ENCODE measurements at regions not wholly inside any gene's neighbourhood (a gene's known extent, or its start where the extent isn't known, plus 50 kb on each side); places are given as distances from the start of the nearest gene placed in this dataset.

DNA sequence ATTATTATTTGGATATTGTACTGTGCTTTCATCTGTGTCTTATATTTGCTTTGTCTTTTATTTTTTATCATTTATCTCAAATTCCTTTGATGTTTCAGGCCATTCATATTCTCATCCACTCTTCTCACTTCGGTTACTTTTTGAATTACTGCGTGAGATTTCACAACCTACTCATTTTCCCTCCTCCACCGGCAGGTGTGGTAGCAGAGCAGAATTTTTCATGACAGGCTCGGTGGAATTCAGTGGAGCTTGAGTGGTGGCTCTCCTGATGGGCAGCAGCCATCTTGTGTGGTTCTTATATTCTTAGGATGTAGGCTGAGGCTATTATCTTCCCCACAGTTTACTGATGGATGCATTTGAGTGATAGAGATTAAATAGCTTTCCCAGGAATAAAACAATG, 92.3 kb upstream of the IVNS1ABP start:
- no peaks in the 10 kb centered on the region for H3K27me3 Mint-ChIP-seq (ENCODE audit: low read depth)
- no peaks in the 10 kb centered on the region for H3K36me3 Mint-ChIP-seq (ENCODE audit: low read depth)
- H3K4me3 Mint-ChIP-seq (ENCODE audit: unreplicated experiment) = no peak overlapping the region
- TF ChIP-seq, protein P1, sequence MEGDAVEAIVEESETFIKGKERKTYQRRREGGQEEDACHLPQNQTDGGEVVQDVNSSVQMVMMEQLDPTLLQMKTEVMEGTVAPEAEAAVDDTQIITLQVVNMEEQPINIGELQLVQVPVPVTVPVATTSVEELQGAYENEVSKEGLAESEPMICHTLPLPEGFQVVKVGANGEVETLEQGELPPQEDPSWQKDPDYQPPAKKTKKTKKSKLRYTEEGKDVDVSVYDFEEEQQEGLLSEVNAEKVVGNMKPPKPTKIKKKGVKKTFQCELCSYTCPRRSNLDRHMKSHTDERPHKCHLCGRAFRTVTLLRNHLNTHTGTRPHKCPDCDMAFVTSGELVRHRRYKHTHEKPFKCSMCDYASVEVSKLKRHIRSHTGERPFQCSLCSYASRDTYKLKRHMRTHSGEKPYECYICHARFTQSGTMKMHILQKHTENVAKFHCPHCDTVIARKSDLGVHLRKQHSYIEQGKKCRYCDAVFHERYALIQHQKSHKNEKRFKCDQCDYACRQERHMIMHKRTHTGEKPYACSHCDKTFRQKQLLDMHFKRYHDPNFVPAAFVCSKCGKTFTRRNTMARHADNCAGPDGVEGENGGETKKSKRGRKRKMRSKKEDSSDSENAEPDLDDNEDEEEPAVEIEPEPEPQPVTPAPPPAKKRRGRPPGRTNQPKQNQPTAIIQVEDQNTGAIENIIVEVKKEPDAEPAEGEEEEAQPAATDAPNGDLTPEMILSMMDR (IDR thresholded peaks at IDR 0.05) = no peak
- peaks cover 8% of the 10 kb centered on the region for H3K9me3 Mint-ChIP-seq (ENCODE audit: low read depth)
- H3K4me1 Mint-ChIP-seq (ENCODE audit: low read depth) = peaks cover 47% of the 10 kb centered on the region
- no peak for DNase-seq (ENCODE audit: low spot score)
- H3K27ac Mint-ChIP-seq (ENCODE audit: unreplicated experiment) = no peak overlapping the region

DNA sequence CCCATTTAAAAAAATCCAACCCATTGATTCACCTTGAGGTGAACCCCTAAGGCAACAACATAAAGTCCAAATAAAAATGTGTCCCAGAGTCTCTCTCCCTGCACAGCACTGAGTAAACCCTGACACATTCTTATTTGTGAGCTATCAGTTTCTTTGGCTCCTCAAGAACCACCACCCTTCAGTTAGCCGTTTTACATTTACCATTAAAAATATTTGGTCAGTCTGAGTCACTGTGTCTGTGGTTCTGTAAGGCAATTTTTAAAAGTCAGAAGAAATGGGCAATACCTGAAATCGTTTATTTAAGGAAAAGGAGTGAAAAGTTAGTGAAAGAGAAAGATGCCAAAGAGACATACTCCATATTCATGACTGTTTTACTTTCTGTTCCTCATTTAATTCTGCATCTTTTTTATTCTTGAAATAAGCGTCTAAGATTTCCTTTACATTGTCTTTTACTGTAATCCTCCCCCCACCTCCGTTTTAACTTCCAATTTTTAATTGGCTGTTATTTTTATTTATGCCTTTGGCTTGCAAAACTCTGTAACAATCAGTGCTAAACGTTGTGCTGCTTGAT, 91.7 kb upstream of the IVNS1ABP start:
- no peak for DNase-seq (ENCODE audit: low spot score)
- no peaks in the 10 kb centered on the region for H3K36me3 Mint-ChIP-seq (ENCODE audit: low read depth)
- TF ChIP-seq, protein P1 (IDR thresholded peaks at IDR 0.05) = no peak
- peak overlapping the region; percentile 69 for H3K27ac Mint-ChIP-seq (ENCODE audit: unreplicated experiment)
- H3K4me3 Mint-ChIP-seq (ENCODE audit: unreplicated experiment) = peak overlapping the region; percentile 40
- H3K9me3 Mint-ChIP-seq (ENCODE audit: low read depth) = peaks cover 8% of the 10 kb centered on the region
- H3K4me1 Mint-ChIP-seq (ENCODE audit: low read depth) = peaks cover 48% of the 10 kb centered on the region
- H3K27me3 Mint-ChIP-seq (ENCODE audit: low read depth) = no peaks in the 10 kb centered on the region

DNA sequence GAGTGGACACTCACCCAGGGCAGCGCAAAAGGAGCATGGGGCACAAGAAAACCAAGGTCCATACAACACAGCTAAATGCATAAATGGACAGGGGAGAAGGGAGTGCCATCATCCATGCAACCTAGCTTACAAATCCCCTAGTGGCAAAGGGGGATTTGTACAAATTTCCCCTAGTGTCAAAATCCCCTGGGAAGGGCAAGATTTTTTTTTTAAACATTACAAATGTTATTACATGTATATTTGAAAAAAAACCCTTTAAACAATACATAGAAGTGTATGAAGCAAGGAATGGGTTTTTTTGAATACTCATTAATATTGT, 89.6 kb upstream of the IVNS1ABP start:
- Mint-ChIP-seq H3K27me3 (ENCODE audit: low read depth) (no peaks in the 10 kb centered on the region), H3K27ac (ENCODE audit: unreplicated experiment) (no peak overlapping the region), H3K36me3 (ENCODE audit: low read depth) (peaks cover 1% of the 10 kb centered on the region), H3K4me1 (ENCODE audit: low read depth) (peaks cover 56% of the 10 kb centered on the region), H3K4me3 (ENCODE audit: unreplicated experiment) (no peak overlapping the region), H3K9me3 (ENCODE audit: low read depth) (peaks cover 8% of the 10 kb centered on the region)
- TF ChIP-seq, protein P1 (IDR thresholded peaks at IDR 0.05) = no peak
- DNase-seq (ENCODE audit: low spot score) = no peak

DNA sequence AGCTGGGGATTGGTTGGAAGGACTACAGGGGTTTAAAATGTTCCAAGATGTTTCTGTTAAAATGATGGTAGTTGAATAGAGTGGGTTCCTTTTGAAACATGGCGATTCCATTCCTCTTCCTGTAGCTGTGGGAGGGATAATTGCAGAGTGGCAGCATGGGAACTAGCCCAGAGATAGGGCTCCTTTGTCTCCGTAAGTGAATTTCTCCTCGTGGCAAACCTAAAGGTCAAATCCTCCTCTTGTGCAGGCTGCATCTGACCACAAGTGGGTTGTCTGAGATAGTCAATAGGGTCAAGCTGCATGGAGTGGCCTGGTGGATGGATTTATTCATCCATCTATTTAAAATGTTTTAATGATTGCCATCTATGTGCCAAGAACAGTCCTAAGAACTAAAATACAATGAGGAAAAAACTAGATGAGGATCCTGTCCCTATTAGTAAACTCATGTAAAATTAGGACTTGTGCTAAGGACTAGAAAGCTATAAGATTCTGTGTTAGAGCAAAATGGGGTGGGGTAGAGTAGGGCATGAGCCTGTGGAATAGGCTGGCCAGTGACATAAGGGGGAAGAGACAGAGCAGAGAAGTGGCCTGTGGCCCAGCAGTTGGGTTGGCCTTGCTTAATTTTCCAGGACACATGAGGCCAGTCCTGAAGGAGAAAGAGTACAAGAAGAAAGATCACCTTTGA, 89.1 kb upstream of the IVNS1ABP start:
- Mint-ChIP-seq H3K9me3 (ENCODE audit: low read depth) (peaks cover 8% of the 10 kb centered on the region), H3K4me1 (ENCODE audit: low read depth) (peaks cover 56% of the 10 kb centered on the region), H3K36me3 (ENCODE audit: low read depth) (peaks cover 1% of the 10 kb centered on the region), H3K27ac (ENCODE audit: unreplicated experiment) (no peak overlapping the region), H3K4me3 (ENCODE audit: unreplicated experiment) (no peak overlapping the region), H3K27me3 (ENCODE audit: low read depth) (no peaks in the 10 kb centered on the region)
- TF ChIP-seq, protein P1 (IDR thresholded peaks at IDR 0.05) = no peak
- no peak for DNase-seq (ENCODE audit: low spot score)

DNA sequence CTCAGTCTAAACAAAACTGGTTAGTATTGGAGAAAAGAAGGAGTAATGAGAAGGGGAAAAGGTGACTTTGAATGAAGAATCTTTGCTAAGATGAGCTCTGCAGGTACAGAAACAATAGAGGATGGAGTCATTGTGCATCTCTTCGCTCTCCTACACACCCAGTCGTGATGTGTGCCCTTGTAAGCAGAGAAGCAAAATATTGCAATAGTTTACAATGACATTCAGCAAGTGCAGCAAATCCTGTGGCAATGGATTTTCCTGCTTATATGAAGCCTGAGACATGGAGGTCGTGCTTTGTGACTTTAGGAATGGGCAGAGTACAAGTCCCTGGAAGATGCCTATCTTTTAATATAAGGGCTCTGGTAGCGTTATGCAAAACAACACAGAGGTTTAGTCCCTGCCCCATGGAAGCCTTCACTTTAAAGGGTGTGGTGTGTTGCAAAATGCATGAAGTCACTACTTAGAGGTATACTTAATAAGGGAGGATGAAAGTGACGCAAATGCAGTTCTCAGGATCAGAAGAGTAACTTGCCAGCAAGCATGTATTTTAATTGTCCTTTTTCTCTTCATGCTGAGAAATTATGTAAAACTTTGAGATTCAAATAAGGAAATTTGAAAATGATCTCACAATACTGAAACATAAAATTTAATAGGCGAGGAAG, 88.0 kb upstream of the IVNS1ABP start:
- Mint-ChIP-seq H3K27ac (ENCODE audit: unreplicated experiment) (no peak overlapping the region), H3K36me3 (ENCODE audit: low read depth) (peaks cover 1% of the 10 kb centered on the region), H3K4me1 (ENCODE audit: low read depth) (peaks cover 56% of the 10 kb centered on the region), H3K4me3 (ENCODE audit: unreplicated experiment) (no peak overlapping the region), H3K9me3 (ENCODE audit: low read depth) (peaks cover 13% of the 10 kb centered on the region), H3K27me3 (ENCODE audit: low read depth) (no peaks in the 10 kb centered on the region)
- TF ChIP-seq, protein P1 (IDR thresholded peaks at IDR 0.05) = no peak
- no peak for DNase-seq (ENCODE audit: low spot score)
